Muscle of back (tissue), 3 donors: ENCODE measurements at regions not wholly inside any gene's neighbourhood (a gene's known extent, or its start where the extent isn't known, plus 50 kb on each side); places are given as distances from the start of the nearest gene placed in this dataset.
"Not testable (repeated sequence)": the region's sequence is repeated elsewhere in the genome, so short reads cannot be mapped to it uniquely, and the experiment has no call there.

Experiments
- DNase-seq, 3 donors: peaks; one replicate each; pipeline versions ENCODE4 v3.0.0 to v3.0.0-alpha.2; 2013

DNA sequence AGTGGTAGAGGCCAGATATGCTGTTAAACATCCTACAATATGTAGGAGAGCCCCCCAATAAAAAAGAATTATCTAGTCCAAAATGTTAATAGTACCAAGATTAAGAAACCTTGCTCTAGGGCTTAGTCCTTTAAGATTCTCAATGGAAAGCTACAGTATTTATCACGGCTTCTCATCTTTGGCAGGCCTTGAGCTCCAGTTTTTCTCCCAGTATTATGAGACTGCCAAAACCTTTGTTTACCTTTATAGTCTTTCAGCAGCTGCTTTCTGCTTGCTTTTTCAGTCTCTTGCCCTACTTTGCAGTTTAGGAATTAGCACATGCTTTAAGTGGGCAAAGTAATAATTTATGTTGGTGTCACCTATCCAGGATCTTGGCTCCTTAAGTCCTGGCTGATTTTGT, 59.7 kb downstream of the NHLRC1 start:
- no peak for DNase-seq

DNA sequence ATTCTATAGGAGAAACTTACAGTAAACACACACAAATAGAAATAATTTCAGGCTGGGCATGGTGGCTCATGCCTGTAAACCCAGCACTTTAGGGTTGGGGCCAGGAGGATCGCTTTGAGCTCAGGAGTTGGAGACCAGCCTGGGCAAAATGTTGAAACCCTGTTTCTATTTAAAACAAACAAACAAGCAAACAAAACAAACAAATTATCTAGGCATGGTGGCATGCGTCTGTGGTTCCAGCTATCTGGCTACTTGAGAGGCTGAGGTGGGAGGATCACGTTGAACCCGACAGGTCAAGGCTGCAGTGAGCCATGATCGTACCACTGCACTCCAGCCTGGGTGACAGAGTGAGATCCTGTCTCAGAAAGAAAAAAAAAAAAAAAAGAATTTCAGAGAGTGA, 64.0 kb downstream of the NHLRC1 start:
- DNase-seq: no peak

DNA sequence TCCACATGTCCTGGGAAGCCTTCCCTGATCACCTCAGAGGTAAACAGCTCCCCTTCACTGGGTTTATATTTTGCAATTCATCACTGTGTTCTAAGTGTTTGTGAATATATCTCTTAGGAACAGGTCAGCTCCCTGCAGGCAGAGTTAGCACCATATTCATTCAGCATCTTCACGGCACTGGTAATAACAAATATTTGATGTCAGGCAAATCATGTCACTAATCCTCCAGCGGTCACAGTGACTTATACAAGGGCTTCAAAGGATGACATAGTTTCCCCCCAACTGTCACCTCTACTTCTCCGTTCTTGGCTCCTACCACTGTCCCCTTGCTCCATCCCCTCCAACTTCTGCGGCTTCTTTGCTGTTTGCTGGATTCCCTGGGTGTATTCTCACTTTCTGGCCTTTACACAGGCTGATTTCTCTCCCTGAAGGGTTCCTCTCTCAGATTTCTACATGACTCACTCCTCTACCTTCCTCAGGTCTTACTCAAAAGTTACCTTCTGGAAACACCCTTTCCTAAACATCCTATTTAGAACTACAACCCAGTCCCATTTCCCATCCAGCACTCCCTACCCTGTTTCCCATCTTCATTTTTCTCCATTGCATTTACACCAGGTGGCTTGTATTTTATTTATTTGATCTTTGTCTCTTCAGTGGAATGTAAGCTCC, 66.6 kb downstream of the NHLRC1 start:
- no peak for DNase-seq

DNA sequence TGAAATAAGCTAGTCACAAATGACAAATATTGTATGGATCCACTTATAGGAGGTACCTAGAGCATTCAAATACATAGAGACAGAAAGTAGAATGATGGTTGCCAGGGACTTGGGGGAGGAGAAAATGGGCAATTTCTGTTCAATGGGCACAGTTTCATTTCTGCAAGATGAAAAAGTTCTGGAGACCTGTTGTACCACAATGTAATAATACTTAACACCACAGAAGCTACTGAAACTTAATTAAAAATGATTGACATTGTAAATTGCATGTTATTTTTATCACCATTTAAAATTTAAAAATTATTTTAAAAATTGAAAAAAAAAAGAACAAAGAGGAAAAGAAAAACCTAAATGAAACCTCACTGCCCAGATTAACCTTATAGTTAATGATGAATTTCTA, 67.4 kb downstream of the NHLRC1 start:
- DNase-seq: no peak

DNA sequence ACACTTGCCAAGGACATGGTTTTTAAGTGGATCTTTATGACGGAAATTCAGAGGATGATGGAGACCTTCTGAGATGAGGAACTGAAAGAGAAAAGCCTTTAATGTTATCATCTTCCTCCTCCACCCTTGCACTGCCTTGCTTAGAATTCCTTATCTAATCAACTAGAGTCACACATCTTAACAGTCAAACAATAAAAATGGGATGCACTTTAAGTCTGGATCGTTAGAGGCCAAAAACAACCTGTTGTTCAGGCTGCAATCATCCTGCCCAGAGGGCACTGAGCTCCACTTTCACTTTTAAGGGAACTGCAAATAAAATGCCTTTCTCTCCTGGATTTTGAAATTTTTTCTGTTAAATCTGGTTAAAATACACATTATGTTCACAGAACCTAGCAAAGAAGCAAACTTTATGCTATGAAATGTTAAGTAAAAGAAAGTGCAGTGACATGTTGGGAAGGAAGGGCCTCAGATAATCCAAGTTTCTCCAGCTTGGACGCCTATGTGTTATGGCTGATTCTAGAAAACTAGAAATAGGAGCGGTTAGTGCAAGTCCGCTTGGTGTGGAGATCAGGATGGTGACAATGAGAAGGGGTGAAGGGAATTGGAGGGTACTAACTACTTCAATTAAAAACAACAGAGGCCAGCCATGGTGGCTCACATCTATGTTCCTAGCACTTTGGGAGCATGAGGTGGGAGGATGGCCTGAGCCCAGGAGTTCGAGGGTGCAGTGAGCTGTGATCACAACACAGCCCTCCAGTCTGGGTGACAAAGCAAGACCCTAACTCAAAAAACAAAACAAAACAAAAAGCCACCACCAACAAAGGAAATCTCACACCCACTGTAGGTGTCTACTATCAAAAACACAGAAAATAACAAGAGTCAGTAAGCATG, 66.4 kb upstream of the KIF13A start:
- DNase-seq: no peak

DNA sequence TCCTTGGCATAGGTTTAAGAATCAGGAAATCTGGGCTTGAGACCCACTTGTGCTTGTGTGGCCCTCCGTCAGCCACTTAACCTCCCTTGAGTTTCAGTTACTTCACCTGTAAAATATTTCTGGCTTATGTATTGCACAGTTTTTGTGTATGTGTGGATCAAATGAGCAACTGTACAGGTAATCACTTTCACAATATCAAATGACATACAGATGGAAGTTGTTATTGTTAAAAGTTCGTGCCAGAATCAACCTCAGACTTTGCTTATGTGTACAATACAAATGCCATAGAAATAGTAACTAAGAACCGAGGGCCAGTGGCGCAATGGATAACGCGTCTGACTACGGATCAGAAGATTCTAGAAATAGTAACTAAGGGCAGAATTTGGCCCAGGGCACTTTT, 65.6 kb upstream of the KIF13A start:
- peak in 1 of 3 donors; percentile 12 for DNase-seq

DNA sequence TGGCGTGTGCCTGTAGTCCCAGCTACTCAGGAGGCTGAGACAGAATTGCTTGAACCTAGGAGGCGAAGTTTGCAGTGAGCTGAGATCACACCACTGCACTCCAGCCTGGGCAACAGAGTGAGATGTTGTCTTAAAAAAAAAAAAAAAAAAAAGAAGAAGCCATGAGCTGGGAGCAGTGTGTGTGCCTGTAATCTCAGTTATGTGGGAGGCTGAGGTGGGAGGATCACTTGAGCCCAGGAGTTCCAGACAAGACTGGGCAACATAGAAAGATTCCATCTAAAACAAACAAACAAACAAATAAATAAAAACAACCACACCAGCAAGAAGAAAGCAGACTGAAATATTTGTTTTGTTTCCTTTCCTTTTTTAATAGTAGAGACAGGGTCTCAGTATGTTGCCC, 62.2 kb upstream of the KIF13A start:
- DNase-seq: no peak

DNA sequence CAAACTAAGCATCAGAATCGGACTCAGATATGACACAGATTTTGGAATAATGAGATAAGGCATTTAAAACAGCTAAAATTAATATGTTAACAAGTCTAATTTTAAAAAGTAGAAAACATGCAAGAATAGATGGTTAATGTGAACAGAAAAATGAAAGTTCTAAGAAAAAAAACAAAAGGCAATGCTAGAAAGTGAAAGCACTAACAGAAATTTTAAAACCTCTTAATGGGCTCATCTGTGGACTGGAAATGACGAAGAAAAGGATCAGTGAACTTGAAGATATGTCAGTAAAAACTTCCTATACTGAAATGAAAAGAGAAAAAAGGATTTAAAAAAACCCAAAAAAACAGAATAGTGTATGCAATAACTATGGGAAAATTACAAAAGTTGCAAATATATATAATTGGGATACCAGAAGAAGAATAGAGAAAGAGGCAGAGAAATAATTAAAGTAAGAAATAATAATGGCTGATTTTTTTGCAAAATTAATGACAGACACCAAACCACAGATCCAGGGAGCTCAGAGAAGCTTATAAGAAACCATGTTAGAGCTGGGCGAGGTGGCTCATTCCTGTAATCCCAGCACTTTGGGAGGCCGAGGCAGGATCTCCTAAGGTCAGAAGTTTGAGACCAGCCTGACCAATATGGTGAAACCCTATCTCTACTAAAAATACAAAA, 61.7 kb upstream of the KIF13A start:
- no peak for DNase-seq

DNA sequence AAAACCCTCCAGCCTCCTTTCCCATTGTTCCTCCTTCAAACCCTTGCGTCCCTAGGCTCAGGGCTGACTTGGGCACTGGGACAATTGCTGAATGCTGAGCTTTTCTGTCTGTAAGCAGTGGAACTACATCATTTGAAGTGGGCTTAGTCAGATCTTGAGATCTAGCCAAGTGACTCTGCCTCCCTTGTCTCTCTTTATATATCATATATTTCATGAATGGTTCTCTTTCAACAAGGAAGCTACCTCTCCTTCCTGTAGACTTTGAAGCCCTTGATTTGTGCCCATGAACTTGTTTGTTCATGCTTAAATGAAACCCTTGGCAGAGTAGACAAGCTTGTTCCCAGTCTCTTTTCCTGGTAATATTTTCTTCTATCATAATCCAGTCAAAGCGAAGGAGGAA, 60.0 kb upstream of the KIF13A start:
- DNase-seq: peak in 1 of 3 donors; percentile 12

DNA sequence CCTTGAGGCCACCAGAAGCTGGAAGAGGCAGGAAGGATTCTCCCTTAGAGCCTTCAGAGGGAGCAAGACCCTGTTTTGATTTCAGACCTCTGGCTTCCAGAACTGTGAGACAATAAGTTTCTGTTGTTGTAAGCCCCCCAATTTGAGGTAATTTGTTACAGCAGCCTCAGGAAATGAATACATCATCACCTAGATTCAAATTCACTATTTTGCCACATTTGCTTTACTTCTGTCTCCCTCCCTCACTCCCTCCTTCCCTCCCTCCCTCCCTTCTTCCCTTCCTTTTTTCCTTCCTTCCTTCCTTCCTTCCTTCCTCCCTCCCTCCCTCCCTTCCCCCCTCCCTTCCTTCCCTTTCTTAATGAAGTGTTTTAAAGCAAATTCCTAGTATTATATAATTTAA, 58.1 kb upstream of the KIF13A start:
- DNase-seq: no peak

DNA sequence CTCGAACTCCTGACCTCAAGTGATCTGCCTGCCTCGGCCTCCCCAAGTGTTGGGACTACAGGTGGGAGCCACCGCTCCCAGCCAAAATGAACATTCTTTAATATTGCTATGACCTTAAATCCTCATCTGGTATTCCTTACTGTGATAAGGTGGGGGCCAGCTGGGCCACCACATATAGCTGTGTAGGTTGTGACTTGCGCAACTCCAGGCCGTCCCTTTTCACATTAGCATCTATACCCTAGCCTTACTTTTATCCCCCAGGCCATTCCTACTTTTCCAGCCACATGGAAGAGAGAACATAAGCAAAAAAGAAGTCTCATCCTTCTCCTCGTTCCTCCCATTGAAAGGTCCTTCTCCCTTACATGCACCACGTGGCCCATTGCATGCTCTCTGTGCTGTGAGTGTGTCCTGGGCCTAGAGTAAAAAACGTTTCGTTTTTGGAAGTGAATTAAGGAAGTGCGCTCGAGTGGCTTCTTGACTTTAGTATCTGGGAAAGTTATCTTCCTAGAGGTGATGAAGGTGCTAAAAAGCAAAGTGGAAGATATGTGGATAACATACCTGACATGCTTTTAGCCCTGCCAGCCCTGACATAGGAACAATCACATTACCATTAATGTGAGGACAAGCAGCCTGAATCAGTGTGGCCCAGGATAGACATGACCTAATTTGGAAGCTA, 56.8 kb upstream of the KIF13A start:
- DNase-seq: no peak

DNA sequence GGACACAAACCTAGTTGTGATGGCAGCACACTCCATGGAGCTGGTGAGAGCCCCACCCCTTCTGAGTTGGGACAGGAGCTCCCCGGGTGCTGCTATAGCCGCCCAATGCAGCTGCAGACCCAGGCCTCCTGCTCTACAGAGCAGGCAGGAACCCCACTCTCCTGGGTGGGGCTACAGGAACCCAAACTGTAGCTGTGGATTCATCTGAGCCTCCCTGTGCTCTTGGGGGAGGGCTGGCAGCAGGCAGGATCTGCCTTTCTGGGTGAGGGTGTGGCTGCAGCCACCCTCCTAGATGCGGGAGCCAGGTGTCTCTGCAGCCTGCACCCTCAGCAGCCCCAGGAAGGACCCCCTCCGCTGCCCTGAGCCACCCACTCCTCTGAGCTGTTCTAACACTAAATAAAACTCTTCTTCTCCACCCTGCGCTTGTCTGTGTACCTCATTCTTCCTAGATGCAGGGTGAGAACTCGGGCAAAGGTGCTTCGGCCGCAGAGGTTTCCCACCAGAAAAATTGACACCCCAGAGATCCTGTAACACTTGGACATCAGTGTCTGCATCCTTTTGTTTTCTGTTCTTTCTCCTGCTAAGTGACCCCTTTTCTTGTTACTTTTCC, 55.2 kb upstream of the KIF13A start:
- no peak for DNase-seq

DNA sequence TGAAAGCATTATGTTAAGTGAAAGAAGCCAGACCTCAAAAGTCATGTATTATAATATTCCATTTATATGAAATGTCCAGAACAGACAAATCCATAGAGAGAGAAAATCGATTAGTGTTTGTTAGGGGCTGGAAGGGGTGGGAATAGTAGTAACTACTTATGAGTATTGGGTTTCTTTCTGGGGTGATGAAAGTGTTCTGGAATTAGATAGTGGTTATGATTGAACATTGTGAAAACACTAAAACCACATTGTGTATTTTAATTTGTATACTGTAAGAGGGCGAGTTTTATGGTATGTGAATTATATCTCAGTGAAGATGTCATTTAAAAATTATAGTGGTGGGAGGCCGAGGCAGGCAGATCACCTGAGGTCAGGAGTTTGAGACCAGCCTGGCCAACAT, 52.0 kb upstream of the KIF13A start:
- no peak for DNase-seq

DNA sequence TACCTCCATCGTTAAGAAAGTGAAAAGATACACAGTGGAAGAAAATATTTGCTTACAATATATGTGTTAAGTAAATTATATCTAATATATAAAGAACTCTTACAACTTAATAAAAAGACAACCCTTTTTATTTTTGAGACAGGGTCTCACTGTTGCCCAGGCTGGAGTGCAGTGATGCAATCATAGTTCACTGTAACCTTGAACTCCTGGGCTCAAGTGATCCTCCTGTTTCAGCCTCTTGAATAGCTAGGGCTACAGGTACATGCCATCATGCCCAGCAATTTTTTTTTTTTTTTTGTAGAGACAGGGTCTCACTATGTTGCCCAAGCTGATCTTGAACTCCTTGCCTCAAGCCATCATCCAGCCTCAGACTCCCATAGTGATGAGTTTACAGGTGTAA, 50.8 kb upstream of the KIF13A start:
- not testable (repeated sequence) for DNase-seq
